ENCODE measurements at regions not wholly inside any gene's neighbourhood (a gene's known extent, or its start where the extent isn't known, plus 50 kb on each side); places are given as distances from the start of the nearest gene placed in this dataset.

- FAIRE-seq = no peak
- no peak for DNase-seq
- no peak for TF ChIP-seq CTCF (IDR thresholded peaks at IDR 0.05; ENCODE audit: borderline replicate concordance, extremely low read depth, insufficient read depth)
Observed at GRCh38 chr1:209218113-209218512, 365.4 kb upstream of the CAMK1G start.

GRCh38 chr1:209218981-209219380 lies 364.5 kb upstream of the CAMK1G start:
- intact Hi-C loops (cut with DNase I) = no loop called here
- no peaks in the 10 kb centered on the region for H3K4me1 ChIP-seq (ENCODE audit: control insufficient read depth in 2 of 3, insufficient read depth in 2 of 3, low read depth in 1 of 3, low read length in 3 of 3)
- H3K9ac ChIP-seq (ENCODE audit: low read length in 3 of 3) = no peak overlapping the region
- TF ChIP-seq CTCF (IDR thresholded peaks at IDR 0.05; ENCODE audit: borderline replicate concordance, extremely low read depth, insufficient read depth) = no peak
- FAIRE-seq (no peak), DNase-seq (no peak)
- H3K36me3 ChIP-seq (ENCODE audit: control insufficient read depth in 2 of 3, insufficient read depth in 3 of 3, low read length in 3 of 3) = no peaks in the 10 kb centered on the region
- no peaks in the 10 kb centered on the region for H3K27me3 ChIP-seq (ENCODE audit: control insufficient read depth, insufficient read depth, low read length)
- H3K27ac ChIP-seq (ENCODE audit: low read depth in 2 of 2, low read length in 2 of 2) = no peak overlapping the region
- no peaks in the 10 kb centered on the region for H3K9me3 ChIP-seq (ENCODE audit: control insufficient read depth in 2 of 3, insufficient read depth in 1 of 3, low read length in 3 of 3)
- H3K4me3 ChIP-seq (ENCODE audit: low read length in 3 of 3) = no peak overlapping the region

More at GRCh38 chr1:209218113-209218512, 365.4 kb upstream of the CAMK1G start:
- intact Hi-C loops (cut with DNase I) = no loop called here
- H3K4me3 ChIP-seq (ENCODE audit: low read length in 3 of 3) = no peak overlapping the region
- no peaks in the 10 kb centered on the region for H3K27me3 ChIP-seq (ENCODE audit: control insufficient read depth, insufficient read depth, low read length)
- no peak overlapping the region for H3K27ac ChIP-seq (ENCODE audit: low read depth in 2 of 2, low read length in 2 of 2)
- H3K9me3 ChIP-seq (ENCODE audit: control insufficient read depth in 2 of 3, insufficient read depth in 1 of 3, low read length in 3 of 3) = no peaks in the 10 kb centered on the region
- no peaks in the 10 kb centered on the region for H3K36me3 ChIP-seq (ENCODE audit: control insufficient read depth in 2 of 3, insufficient read depth in 3 of 3, low read length in 3 of 3)
- H3K4me1 ChIP-seq (ENCODE audit: control insufficient read depth in 2 of 3, insufficient read depth in 2 of 3, low read depth in 1 of 3, low read length in 3 of 3) = no peaks in the 10 kb centered on the region
- H3K9ac ChIP-seq (ENCODE audit: low read length in 3 of 3) = no peak overlapping the region

GRCh38 chr1:209219791-209220524 lies 363.6 kb upstream of the CAMK1G start:
- no peaks in the 10 kb centered on the region for H3K4me1 ChIP-seq (ENCODE audit: control insufficient read depth in 2 of 3, insufficient read depth in 2 of 3, low read depth in 1 of 3, low read length in 3 of 3)
- no peaks in the 10 kb centered on the region for H3K36me3 ChIP-seq (ENCODE audit: control insufficient read depth in 2 of 3, insufficient read depth in 3 of 3, low read length in 3 of 3)
- intact Hi-C loops (cut with DNase I) = no loop called here
- DNase-seq (peak in 2 of 5 donors; percentile 21 to 47), FAIRE-seq (no peak)
- no peak overlapping the region for H3K9ac ChIP-seq (ENCODE audit: low read length in 3 of 3)
- H3K4me3 ChIP-seq (ENCODE audit: low read length in 3 of 3) = no peak overlapping the region
- H3K9me3 ChIP-seq (ENCODE audit: control insufficient read depth in 2 of 3, insufficient read depth in 1 of 3, low read length in 3 of 3) = no peaks in the 10 kb centered on the region
- TF ChIP-seq CTCF (IDR thresholded peaks at IDR 0.05; ENCODE audit: borderline replicate concordance, extremely low read depth, insufficient read depth) = no peak
- no peaks in the 10 kb centered on the region for H3K27me3 ChIP-seq (ENCODE audit: control insufficient read depth, insufficient read depth, low read length)
- no peak overlapping the region for H3K27ac ChIP-seq (ENCODE audit: low read depth in 2 of 2, low read length in 2 of 2)

- H3K9ac ChIP-seq (ENCODE audit: low read length in 3 of 3) = no peak overlapping the region
- intact Hi-C loops (cut with DNase I) = no loop called here
- DNase-seq (no peak), FAIRE-seq (no peak)
- H3K4me3 ChIP-seq (ENCODE audit: low read length in 3 of 3) = no peak overlapping the region
- no peaks in the 10 kb centered on the region for H3K4me1 ChIP-seq (ENCODE audit: control insufficient read depth in 2 of 3, insufficient read depth in 2 of 3, low read depth in 1 of 3, low read length in 3 of 3)
- no peaks in the 10 kb centered on the region for H3K27me3 ChIP-seq (ENCODE audit: control insufficient read depth, insufficient read depth, low read length)
- H3K36me3 ChIP-seq (ENCODE audit: control insufficient read depth in 2 of 3, insufficient read depth in 3 of 3, low read length in 3 of 3) = no peaks in the 10 kb centered on the region
- TF ChIP-seq CTCF (IDR thresholded peaks at IDR 0.05; ENCODE audit: borderline replicate concordance, extremely low read depth, insufficient read depth) = no peak
- no peak overlapping the region for H3K27ac ChIP-seq (ENCODE audit: low read depth in 2 of 2, low read length in 2 of 2)
- H3K9me3 ChIP-seq (ENCODE audit: control insufficient read depth in 2 of 3, insufficient read depth in 1 of 3, low read length in 3 of 3) = no peaks in the 10 kb centered on the region
Observed at GRCh38 chr1:209222826-209223225, 360.7 kb upstream of the CAMK1G start.
